HG03571 (cell line): ENCODE measurements at regions not wholly inside any gene's neighbourhood (a gene's known extent, or its start where the extent isn't known, plus 50 kb on each side); places are given as distances from the start of the nearest gene placed in this dataset.
"Not testable (repeated sequence)": the region's sequence is repeated elsewhere in the genome, so short reads cannot be mapped to it uniquely, and the experiment has no call there.

ENCODE experiments used
- ATAC-seq: cut with Tn5 transposase; IDR thresholded peaks from one replicate; pipeline ENCODE4 v1.9.1; 2021; ENCODE audit not compliant: unreplicated experiment

- ATAC-seq: no peak
These were observed 1015.9 kb downstream of the REEP3 start for GRCh38 chr10:64537112-64537511.

- ATAC-seq: no peak
These were observed 1016.7 kb downstream of the REEP3 start for GRCh38 chr10:64537928-64538327.

- no peak for ATAC-seq
These were observed 1024.9 kb downstream of the REEP3 start for GRCh38 chr10:64546073-64546472.

- no peak for ATAC-seq
These were observed 1026.0 kb downstream of the REEP3 start for GRCh38 chr10:64547168-64547567.

- ATAC-seq: no peak
These were observed 1034.5 kb downstream of the REEP3 start for GRCh38 chr10:64555666-64556065.

- no peak for ATAC-seq
These were observed 1037.1 kb downstream of the REEP3 start for GRCh38 chr10:64558094-64558835.

GRCh38 chr10:64571056-64571455, 1049.9 kb downstream of the REEP3 start:
- ATAC-seq: no peak

DNA sequence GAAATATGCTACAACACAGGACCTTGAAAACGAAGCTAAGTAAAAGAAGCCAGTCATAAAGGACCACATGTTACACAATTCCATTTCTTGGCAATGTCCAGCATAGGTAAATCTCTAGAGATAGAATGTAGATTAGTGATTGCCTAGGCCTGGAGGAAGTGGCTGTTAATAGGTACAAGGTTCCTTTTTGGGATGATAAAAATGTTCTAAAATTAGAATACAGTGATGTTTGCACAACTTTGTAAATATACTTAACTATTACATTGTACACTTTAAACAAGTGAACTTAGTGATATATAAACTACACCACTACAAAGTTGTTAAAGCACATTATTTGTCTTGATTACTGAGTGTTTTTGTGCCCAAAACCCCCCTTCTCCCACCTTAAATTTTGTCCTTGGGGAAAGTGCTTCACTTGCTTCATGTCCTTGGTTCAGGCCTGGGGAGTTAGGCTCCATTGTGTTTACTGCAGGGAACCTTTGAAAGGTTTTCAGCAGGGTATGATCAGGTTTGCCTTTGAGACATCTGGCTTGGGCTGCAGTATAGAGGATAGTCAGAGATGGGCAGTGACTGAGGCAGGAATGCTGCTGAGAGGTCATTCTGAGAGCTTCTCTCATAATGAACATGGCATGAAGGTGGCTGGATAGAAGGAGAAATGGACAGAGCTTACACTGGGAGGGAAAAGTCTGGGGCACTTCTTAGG, 1052.6 kb downstream of the REEP3 start:
- ATAC-seq: no peak

DNA sequence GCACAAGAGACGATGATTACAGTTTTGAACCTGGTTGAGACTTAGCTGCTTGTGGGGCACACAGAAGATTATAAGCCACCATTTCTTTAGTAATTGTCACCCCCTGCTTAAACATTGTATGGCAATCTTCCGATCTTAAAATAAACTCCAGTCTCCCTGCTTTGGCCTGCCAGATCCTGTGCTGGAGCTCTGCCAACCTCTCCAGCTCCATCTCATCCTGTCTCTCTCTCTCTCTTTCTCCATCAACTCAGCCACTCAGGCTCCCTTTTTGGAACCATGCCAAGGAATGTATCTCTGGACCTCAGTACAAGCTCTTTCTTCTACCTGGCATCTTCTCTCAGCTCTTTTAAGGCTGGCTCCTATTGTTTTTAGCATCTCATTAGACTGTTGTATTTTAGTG, 1053.2 kb downstream of the REEP3 start:
- ATAC-seq: no peak

GRCh38 chr10:64576497-64576896, 1055.3 kb downstream of the REEP3 start:
- no peak for ATAC-seq

GRCh38 chr10:64578757-64579156, 1057.6 kb downstream of the REEP3 start:
- not testable (repeated sequence) for ATAC-seq

GRCh38 chr10:64586934-64587503, 1065.8 kb downstream of the REEP3 start:
- no peak for ATAC-seq

DNA sequence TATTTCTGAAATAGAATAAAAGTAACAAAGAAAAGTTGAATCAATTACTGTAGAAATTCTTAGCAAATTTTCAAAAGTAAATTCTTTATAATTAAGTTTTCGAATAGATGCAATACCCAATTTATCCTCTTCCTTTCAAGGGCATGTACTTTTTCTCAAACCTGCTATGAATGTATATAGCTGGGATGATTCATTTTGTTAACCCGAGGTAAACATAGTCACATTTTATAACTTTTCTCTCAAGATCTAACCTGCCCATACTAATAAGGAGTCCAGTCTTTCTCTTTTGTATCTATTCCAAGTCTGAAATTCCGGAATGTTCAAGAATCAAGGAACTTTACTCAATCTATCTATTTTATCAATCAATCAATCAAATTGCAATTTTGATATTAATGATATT, 1072.9 kb downstream of the REEP3 start:
- ATAC-seq: no peak

DNA sequence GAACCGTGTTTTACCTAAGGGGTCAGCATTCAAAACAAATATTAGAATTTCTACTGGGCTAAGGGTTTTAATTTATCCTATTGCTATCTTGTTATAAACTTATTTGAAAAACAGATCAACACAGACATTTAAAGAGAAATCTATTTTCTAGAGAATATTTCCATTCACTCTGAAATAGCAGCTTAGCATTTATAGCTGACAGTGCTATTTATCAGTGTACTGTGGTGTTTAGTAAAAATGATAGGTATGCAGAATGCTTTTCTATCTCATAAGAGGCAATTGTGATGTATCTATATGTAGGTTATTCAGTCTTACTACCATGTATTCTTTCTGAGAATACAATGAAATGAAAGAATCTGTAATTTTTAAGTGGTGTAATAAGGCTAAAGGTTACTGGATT, 1077.4 kb downstream of the REEP3 start:
- no peak for ATAC-seq

GRCh38 chr10:64601298-64601697, 1080.1 kb downstream of the REEP3 start:
- ATAC-seq: no peak

GRCh38 chr10:64617085-64617484, 1095.9 kb downstream of the REEP3 start:
- ATAC-seq: no peak

GRCh38 chr10:64619102-64619501, 1097.9 kb downstream of the REEP3 start:
- ATAC-seq: no peak

DNA sequence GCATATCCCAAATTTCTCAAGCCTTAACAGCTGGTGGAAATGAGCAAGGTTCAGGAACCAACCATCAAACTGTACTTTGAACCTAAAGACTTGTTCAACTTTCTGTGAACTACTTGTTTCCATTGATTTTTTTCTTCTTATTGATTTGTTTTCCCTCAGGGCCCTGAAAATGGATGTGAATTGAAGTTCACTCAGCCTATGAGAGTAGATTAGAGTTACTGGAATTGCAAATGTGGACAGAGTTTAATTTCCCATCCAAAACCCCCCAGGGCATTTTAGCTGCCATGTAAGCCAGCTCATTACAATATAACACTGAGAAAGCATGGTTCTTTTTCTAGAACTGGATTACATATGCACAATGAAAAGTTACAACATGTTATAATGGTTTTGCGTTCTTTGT, 1105.7 kb downstream of the REEP3 start:
- ATAC-seq: no peak

GRCh38 chr10:64630534-64630933, 1109.3 kb downstream of the REEP3 start:
- no peak for ATAC-seq

- ATAC-seq: no peak
These were observed 1114.7 kb downstream of the REEP3 start for GRCh38 chr10:64635906-64636305.

GRCh38 chr10:64636461-64636860, 1115.3 kb downstream of the REEP3 start:
- ATAC-seq: no peak

DNA sequence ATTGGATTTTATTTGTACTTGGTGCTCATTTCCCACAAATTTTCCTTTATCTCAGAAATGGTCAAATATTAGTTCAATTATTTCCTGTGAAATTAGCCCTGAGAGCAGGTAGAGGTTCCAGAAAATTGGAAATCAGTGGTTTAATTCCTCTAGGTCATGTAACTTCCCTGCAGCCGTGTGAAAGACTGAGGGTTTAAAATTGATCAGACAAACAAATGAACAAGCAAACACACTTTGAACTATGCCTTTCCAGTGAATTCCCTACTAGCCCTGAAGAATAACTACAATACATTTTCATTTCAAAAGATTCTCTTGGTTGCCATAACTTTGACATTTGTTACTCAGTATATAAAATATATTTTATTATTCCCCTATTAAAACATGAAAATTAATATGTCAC, 1116.7 kb downstream of the REEP3 start:
- no peak for ATAC-seq
